Mucosa of rectum (tissue), 2 donors: ENCODE measurements at regions not wholly inside any gene's neighbourhood (a gene's known extent, or its start where the extent isn't known, plus 50 kb on each side); places are given as distances from the start of the nearest gene placed in this dataset.

Experiments
- H3K27ac ChIP-seq, 2 donors: one replicate each; pipeline ENCODE4 v1.7.0; 2013; ENCODE audit warnings: inconsistent platforms in 2 of 2, low read depth in 2 of 2, low read length in 2 of 2
- H3K27me3 ChIP-seq, 2 donors: one replicate each; pipeline ENCODE4 v1.7.0; 2013; ENCODE audit warnings: low read length in 2 of 2; ENCODE audit not compliant: control insufficient read depth in 2 of 2, insufficient read depth in 2 of 2
- H3K36me3 ChIP-seq, 2 donors: one replicate each; pipeline ENCODE4 v1.7.0; 2013; ENCODE audit warnings: low read length in 2 of 2; ENCODE audit not compliant: control insufficient read depth in 2 of 2, insufficient read depth in 2 of 2
- H3K4me1 ChIP-seq, 2 donors: one replicate each; pipeline ENCODE4 v1.7.0; 2013; ENCODE audit warnings: low read length in 2 of 2, mild to moderate bottlenecking in 1 of 2; ENCODE audit not compliant: control insufficient read depth in 2 of 2, insufficient read depth in 2 of 2
- H3K4me3 ChIP-seq, 2 donors: one replicate each; pipeline ENCODE4 v1.7.0; 2013; ENCODE audit warnings: low read length in 2 of 2
- H3K9ac ChIP-seq, 2 donors: one replicate each; pipeline ENCODE4 v1.7.0; 2013; ENCODE audit warnings: low read length in 2 of 2, low read depth in 1 of 2, mild to moderate bottlenecking in 1 of 2
- H3K9me3 ChIP-seq, 2 donors: one replicate each; pipeline ENCODE4 v1.7.0; 2013; ENCODE audit warnings: low read length in 2 of 2; ENCODE audit not compliant: control insufficient read depth in 2 of 2
- donor health status: healthy.
- donor health status: Normal muscosa, but diverticular disease.

GRCh38 chr4:16952462-16952871 is 54.0 kb upstream of the LDB2 start:
- Histone ChIP-seq H3K27me3 (no peaks in the 10 kb centered on the region), H3K36me3 (no peaks in the 10 kb centered on the region), H3K9ac (no peak overlapping the region), H3K4me1 (no peaks in the 10 kb centered on the region), H3K9me3 (peaks cover 0 to 4% of the 10 kb centered on the region in 2 donors), H3K4me3 (no peak overlapping the region), H3K27ac (no peak overlapping the region)
